HEK293T (cell line): ENCODE measurements at regions not wholly inside any gene's neighbourhood (a gene's known extent, or its start where the extent isn't known, plus 50 kb on each side); places are given as distances from the start of the nearest gene placed in this dataset.

Source experiments
- ARNT ChIP-seq: fragments of 450-650 bp; IDR thresholded peaks from 2 replicates; pipeline ENCODE4 v1.6.1; 2017; ENCODE audit warnings: mild to moderate bottlenecking
- BHLHE40 ChIP-seq: fragments of 450-650 bp; IDR thresholded peaks from 2 replicates; pipeline ENCODE4 v1.6.1; 2016; ENCODE audit warnings: mild to moderate bottlenecking, moderate library complexity, borderline replicate concordance
- FOXA1 ChIP-seq: fragments of 450-650 bp; IDR thresholded peaks from 2 replicates; pipeline ENCODE4 v1.6.1; 2016; ENCODE audit warnings: mild to moderate bottlenecking
- FOXK2 ChIP-seq: fragments of 450-650 bp; IDR thresholded peaks from 2 replicates; pipeline ENCODE4 v1.6.1; 2016; ENCODE audit warnings: mild to moderate bottlenecking
- FOXM1 ChIP-seq: fragments of 450-650 bp; IDR thresholded peaks from 2 replicates; pipeline ENCODE4 v1.6.1; 2017; ENCODE audit warnings: mild to moderate bottlenecking, borderline replicate concordance
- NFRKB ChIP-seq: fragments of 450-650 bp; IDR thresholded peaks from 2 replicates; pipeline ENCODE4 v1.6.1; 2016; ENCODE audit warnings: mild to moderate bottlenecking, moderate library complexity
- SUZ12 ChIP-seq: fragments of 450-650 bp; IDR thresholded peaks from 2 replicates; pipeline ENCODE4 v1.6.1; 2016; ENCODE audit warnings: mild to moderate bottlenecking
- TARDBP ChIP-seq: fragments of 450-650 bp; IDR thresholded peaks from 2 replicates; pipeline ENCODE4 v1.6.1; 2016

- no peak for TF ChIP-seq NFRKB
- TF ChIP-seq FOXK2 = no peak
- no peak for TF ChIP-seq SUZ12
- no peak for TF ChIP-seq TARDBP
- no peak for TF ChIP-seq BHLHE40
- TF ChIP-seq FOXM1 = no peak
- no peak for TF ChIP-seq ARNT
- TF ChIP-seq FOXA1 = no peak
These were observed 179.4 kb downstream of the OPA1 start for GRCh38 chr3:193772422-193772763.
